Loucy (cell line): ENCODE measurements at regions not wholly inside any gene's neighbourhood (a gene's known extent, or its start where the extent isn't known, plus 50 kb on each side); places are given as distances from the start of the nearest gene placed in this dataset.

Experiments
- H2AFZ ChIP-seq: fragments of 200-600 bp; sonication (generic); 2 replicates; pipeline ENCODE4 v1.6.0; 2016; ENCODE audit warnings: antibody characterized with exemption, mild to moderate bottlenecking, low read length, moderate library complexity
- H3F3A ChIP-seq: fragments of 200-600 bp; 2 replicates; pipeline ENCODE4 v1.6.0; 2016; ENCODE audit warnings: antibody characterized with exemption, low read depth, mild to moderate bottlenecking
- H3K27me3 ChIP-seq: fragments of 200-600 bp; sonication (generic); 2 replicates; pipeline ENCODE4 v1.6.1; 2014; ENCODE audit warnings: low read length, mild to moderate bottlenecking; ENCODE audit not compliant: insufficient read depth, poor library complexity, severe bottlenecking
- H3K36me3 ChIP-seq: fragments of 200-600 bp; sonication (generic); 2 replicates; pipeline ENCODE4 v1.6.1; 2016; ENCODE audit warnings: low read length; ENCODE audit not compliant: insufficient read depth
- H3K4me1 ChIP-seq: fragments of 200-600 bp; sonication (generic); 2 replicates; pipeline ENCODE4 v1.5.1; 2014; ENCODE audit warnings: low read length, mild to moderate bottlenecking; ENCODE audit not compliant: insufficient read depth, poor library complexity, severe bottlenecking
- H3K4me2 ChIP-seq: fragments of 200-600 bp; sonication (generic); 2 replicates; pipeline ENCODE4 v1.6.0; 2014; ENCODE audit warnings: antibody characterized with exemption, low read length, low read depth, mild to moderate bottlenecking; ENCODE audit not compliant: poor library complexity, severe bottlenecking
- H3K4me3 ChIP-seq: fragments of 200-600 bp; sonication (generic); 2 replicates; pipeline ENCODE4 v1.5.1; 2014; ENCODE audit warnings: low read length, mild to moderate bottlenecking, mixed read lengths; ENCODE audit not compliant: poor library complexity, severe bottlenecking
- H3K79me2 ChIP-seq: fragments of 200-600 bp; sonication (generic); 2 replicates; pipeline ENCODE4 v1.6.1; 2014; ENCODE audit warnings: low read length; ENCODE audit not compliant: insufficient read depth
- H3K9ac ChIP-seq: fragments of 200-600 bp; sonication (generic); 2 replicates; pipeline ENCODE4 v1.6.0; 2014; ENCODE audit warnings: mild to moderate bottlenecking, low read depth, low read length, moderate library complexity; ENCODE audit not compliant: poor library complexity, severe bottlenecking
- H3K9me2 ChIP-seq: fragments of 200-600 bp; sonication (generic); replicated peaks from 2 replicates; pipeline ENCODE4 v1.6.1; 2016; ENCODE audit warnings: low read depth, low read length, mixed read lengths
- H3K9me3 ChIP-seq: fragments of 200-600 bp; sonication (generic); 2 replicates; pipeline ENCODE4 v1.6.1; 2014; ENCODE audit warnings: mild to moderate bottlenecking, antibody characterized with exemption, low read length, low read depth; ENCODE audit not compliant: insufficient read depth
- H4K20me1 ChIP-seq: fragments of 200-600 bp; sonication (generic); 2 replicates; pipeline ENCODE4 v1.6.0; 2014; ENCODE audit warnings: antibody characterized with exemption, low read length, mild to moderate bottlenecking; ENCODE audit not compliant: insufficient read depth, poor library complexity, severe bottlenecking
- EZH2phosphoT487 ChIP-seq: fragments of 200-600 bp; IDR thresholded peaks from 2 replicates; pipeline ENCODE4 v1.6.1; 2018; ENCODE audit warnings: antibody characterized with exemption, mild to moderate bottlenecking, moderate library complexity, borderline replicate concordance
- TF ChIP-seq, protein P1 (sequence below): fragments of 200-600 bp; sonication (generic); conservative IDR thresholded peaks from 2 replicates; pipeline ENCODE4 v1.5.1; 2014; ENCODE audit warnings: mild to moderate bottlenecking, antibody characterized with exemption, low read length

DNA sequence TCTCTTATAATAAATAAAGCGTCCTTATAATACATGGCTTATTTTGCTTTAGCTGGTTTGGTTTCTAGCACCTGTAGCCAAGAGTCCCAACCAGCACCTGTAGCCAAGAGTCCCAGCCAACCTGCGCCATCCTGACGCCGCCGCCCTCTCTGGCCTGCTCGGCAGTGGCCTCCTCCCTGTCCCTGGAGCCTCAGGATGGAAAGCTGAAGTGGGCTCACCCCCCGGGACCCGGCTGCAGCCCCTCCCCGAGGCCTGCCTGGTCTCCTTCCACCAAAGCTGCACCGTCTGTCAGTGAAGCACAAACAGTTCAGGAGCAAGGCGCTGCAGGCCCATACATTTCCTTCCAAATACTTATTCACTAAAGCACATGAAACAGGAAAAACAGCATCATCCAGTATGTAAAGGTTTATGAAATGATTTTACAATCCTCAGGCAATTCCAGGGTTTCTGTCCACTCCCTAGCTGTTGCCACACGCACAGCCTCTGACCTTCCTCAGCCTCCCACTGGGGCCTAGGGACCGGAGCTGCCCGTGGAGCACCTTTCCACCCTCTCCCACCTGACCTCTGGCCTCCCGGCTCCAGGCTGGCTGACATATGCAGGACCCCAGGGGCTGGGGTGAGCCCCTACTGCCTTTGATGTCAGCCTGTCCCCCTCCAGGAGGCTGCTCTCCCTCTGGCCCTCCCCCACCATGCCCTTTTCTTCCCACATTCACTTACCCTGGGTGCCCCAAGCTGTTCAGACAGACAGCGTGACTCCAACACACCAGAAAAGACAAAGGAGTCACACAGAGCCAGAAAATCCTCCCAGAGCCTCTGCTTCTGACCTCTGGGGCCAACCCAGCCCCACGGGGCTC lies 149.6 kb upstream of the PPP2R2D start:
- H3K4me1 ChIP-seq: no peaks in the 10 kb centered on the region
- H3K27me3 ChIP-seq: no peaks in the 10 kb centered on the region
- no peak overlapping the region for H3K4me2 ChIP-seq

DNA sequence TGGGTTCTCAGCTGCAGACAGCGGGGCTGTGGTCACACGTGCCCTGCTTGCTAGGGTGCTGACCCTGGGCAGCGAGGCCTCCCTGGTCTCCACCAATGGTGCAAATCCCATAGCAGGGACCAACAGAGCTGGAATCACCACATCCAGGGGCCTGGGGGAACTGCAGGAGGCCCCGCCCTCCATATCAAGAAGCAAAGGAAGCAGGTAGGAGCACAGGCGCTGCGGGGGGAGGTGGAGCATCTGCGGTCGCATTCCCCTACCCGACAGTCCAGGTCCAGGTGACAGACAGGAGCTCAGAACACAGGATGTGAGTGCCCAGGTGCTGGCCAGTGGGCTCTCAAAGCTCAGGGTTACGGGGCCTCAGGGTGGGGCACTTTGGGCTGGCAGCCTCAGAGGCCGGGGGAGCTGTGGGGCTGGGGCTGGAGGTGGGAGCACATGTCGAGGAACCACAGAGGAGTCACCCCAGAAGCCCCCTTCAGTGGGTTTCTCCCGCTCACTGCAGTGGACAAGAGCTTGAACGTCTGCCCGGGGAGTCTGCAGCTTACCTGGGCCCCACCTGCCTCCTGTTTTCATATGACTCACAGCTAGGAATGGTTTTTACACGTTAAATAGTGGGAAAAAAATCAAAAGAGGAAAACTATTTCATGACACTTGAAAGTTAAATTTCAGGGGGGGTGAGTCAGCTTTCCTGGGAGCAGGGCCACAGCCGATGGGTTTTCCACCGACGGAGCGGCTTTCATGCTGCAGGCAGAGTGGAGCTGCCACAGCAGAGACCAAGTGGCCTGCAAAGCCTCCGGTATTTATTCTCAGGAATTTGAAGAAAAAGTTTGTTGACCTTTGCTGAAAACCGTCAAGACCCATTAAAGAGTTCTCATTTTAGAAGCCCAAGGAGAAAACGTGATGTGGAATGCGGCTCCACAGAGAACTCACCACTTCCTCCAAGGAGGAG lies 148.7 kb upstream of the PPP2R2D start:
- Histone ChIP-seq H4K20me1 (no peaks in the 10 kb centered on the region), H3K4me3 (no peak overlapping the region), H3F3A (no peaks in the 10 kb centered on the region), H3K27me3 (no peaks in the 10 kb centered on the region), H3K79me2 (no peaks in the 10 kb centered on the region), H3K9me3 (no peaks in the 10 kb centered on the region), H3K4me1 (no peaks in the 10 kb centered on the region), H3K9ac (no peak overlapping the region), H3K4me2 (no peak overlapping the region), H3K9me2 (no peaks in the 10 kb centered on the region), H2AFZ (no peak overlapping the region), H3K36me3 (no peaks in the 10 kb centered on the region)
- TF ChIP-seq EZH2phosphoT487: no peak
- TF ChIP-seq, protein P1, sequence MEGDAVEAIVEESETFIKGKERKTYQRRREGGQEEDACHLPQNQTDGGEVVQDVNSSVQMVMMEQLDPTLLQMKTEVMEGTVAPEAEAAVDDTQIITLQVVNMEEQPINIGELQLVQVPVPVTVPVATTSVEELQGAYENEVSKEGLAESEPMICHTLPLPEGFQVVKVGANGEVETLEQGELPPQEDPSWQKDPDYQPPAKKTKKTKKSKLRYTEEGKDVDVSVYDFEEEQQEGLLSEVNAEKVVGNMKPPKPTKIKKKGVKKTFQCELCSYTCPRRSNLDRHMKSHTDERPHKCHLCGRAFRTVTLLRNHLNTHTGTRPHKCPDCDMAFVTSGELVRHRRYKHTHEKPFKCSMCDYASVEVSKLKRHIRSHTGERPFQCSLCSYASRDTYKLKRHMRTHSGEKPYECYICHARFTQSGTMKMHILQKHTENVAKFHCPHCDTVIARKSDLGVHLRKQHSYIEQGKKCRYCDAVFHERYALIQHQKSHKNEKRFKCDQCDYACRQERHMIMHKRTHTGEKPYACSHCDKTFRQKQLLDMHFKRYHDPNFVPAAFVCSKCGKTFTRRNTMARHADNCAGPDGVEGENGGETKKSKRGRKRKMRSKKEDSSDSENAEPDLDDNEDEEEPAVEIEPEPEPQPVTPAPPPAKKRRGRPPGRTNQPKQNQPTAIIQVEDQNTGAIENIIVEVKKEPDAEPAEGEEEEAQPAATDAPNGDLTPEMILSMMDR: no peak

More for the DNA sequence above, 149.6 kb upstream of the PPP2R2D start:
- no peaks in the 10 kb centered on the region for H3K36me3 ChIP-seq
- no peaks in the 10 kb centered on the region for H3K9me3 ChIP-seq
- no peak overlapping the region for H3K9ac ChIP-seq
- no peak overlapping the region for H2AFZ ChIP-seq
- H4K20me1 ChIP-seq: no peaks in the 10 kb centered on the region
- TF ChIP-seq, protein P1: no peak
- no peak for TF ChIP-seq EZH2phosphoT487
- no peaks in the 10 kb centered on the region for H3K9me2 ChIP-seq
- no peaks in the 10 kb centered on the region for H3F3A ChIP-seq
- no peak overlapping the region for H3K4me3 ChIP-seq
- H3K79me2 ChIP-seq: no peaks in the 10 kb centered on the region

DNA sequence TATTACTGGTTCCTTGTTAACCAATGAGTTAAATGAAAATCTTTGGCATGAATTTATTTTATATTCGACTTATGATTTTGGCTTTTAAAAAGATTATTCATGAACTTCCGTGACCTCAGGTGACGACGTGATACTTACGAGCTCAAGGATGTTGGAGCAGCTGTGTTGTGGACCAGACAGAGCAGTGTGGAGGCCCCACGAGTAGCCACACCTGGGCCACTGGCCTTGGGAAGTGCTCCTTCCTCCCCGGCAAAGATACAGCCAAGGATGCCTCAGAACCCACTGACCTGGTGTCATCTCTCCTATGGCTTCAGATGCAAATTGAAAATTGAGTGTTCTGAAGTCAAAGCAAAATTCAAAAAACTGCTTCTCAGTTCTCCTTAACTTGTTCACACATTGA lies 147.5 kb upstream of the PPP2R2D start:
- Histone ChIP-seq H3K4me1 (no peaks in the 10 kb centered on the region), H3K79me2 (no peaks in the 10 kb centered on the region), H4K20me1 (no peaks in the 10 kb centered on the region), H3K4me2 (no peak overlapping the region), H3K9me3 (no peaks in the 10 kb centered on the region), H3K36me3 (no peaks in the 10 kb centered on the region), H3F3A (no peaks in the 10 kb centered on the region), H3K4me3 (no peak overlapping the region), H3K9me2 (no peaks in the 10 kb centered on the region), H2AFZ (no peak overlapping the region), H3K9ac (no peak overlapping the region), H3K27me3 (no peaks in the 10 kb centered on the region)
- TF ChIP-seq EZH2phosphoT487: no peak
- TF ChIP-seq, protein P1: no peak
